DND-41 (cell line): ENCODE measurements at regions not wholly inside any gene's neighbourhood (a gene's known extent, or its start where the extent isn't known, plus 50 kb on each side); places are given as distances from the start of the nearest gene placed in this dataset.
"Not testable (repeated sequence)": the region's sequence is repeated elsewhere in the genome, so short reads cannot be mapped to it uniquely, and the experiment has no call there.

ENCODE experiments used
- ATAC-seq: fragments of 200-7000 bp; cut with Tn5 transposase; 3 replicates; pipeline ENCODE4 v1.9.1; 2021; ENCODE audit warnings: low read depth; ENCODE audit not compliant: insufficient read depth
- DNase-seq: peaks from one replicate; pipeline ENCODE4 v3.0.0-alpha.2; 2020
- H2AFZ ChIP-seq: 2 replicates; pipeline ENCODE4 v1.6.0; 2012; ENCODE audit warnings: low read depth, low read length
- H3K27ac ChIP-seq: 2 replicates; pipeline ENCODE4 v1.5.1; 2012; ENCODE audit warnings: low read length, inconsistent platforms
- H3K27me3 ChIP-seq: fragments of 200-600 bp; sonication (generic); 2 replicates; pipeline ENCODE4 v1.6.0; 2012; ENCODE audit warnings: low read length, mild to moderate bottlenecking, inconsistent platforms; ENCODE audit not compliant: insufficient read depth, poor library complexity
- H3K36me3 ChIP-seq: 2 replicates; pipeline ENCODE4 v1.5.1; 2012; ENCODE audit warnings: low read length, inconsistent platforms; ENCODE audit not compliant: insufficient read depth
- H3K4me1 ChIP-seq: 2 replicates; pipeline ENCODE4 v1.5.1; 2012; ENCODE audit warnings: mild to moderate bottlenecking, low read length; ENCODE audit not compliant: insufficient read depth
- H3K4me2 ChIP-seq: 2 replicates; pipeline ENCODE4 v1.6.0; 2012; ENCODE audit warnings: mild to moderate bottlenecking, moderate library complexity, low read length, inconsistent platforms; ENCODE audit not compliant: insufficient read depth
- H3K4me3 ChIP-seq, 2 experiments: fragments of 200-600 bp in 1 of 2; shearing (Covaris generic) in 1 of 2; 2 replicates each; pipeline ENCODE4 v1.5.1; 2012 to 2016; ENCODE audit warnings: inconsistent platforms in 2 of 2, low read length in 2 of 2, mild to moderate bottlenecking in 2 of 2, low read depth in 1 of 2, moderate library complexity in 1 of 2
- H3K79me2 ChIP-seq: 2 replicates; pipeline ENCODE4 v1.6.0; 2012; ENCODE audit warnings: low read length, inconsistent platforms; ENCODE audit not compliant: insufficient read depth
- H3K9ac ChIP-seq: 2 replicates; pipeline ENCODE4 v1.6.0; 2012; ENCODE audit warnings: low read depth, mild to moderate bottlenecking, inconsistent platforms, low read length, moderate library complexity
- H3K9me3 ChIP-seq: 2 replicates; pipeline ENCODE4 v1.5.1; 2012; ENCODE audit warnings: low read length, moderate library complexity, mild to moderate bottlenecking, inconsistent platforms; ENCODE audit not compliant: insufficient read depth, severe bottlenecking
- H4K20me1 ChIP-seq: 2 replicates; pipeline ENCODE4 v1.6.0; 2012; ENCODE audit warnings: low read length; ENCODE audit not compliant: insufficient read depth
- EZH2 ChIP-seq: IDR thresholded peaks from 3 replicates; pipeline ENCODE4 v1.6.1; 2012; ENCODE audit warnings: borderline replicate concordance, low read depth, mild to moderate bottlenecking, moderate library complexity, low read length, inconsistent platforms; ENCODE audit not compliant: severe bottlenecking
- TF ChIP-seq, protein P1 (sequence below): IDR thresholded peaks from 2 replicates; pipeline ENCODE4 v1.5.1; 2012; ENCODE audit warnings: borderline replicate concordance, low read length, moderate library complexity, mild to moderate bottlenecking; ENCODE audit not compliant: poor library complexity, severe bottlenecking; ENCODE audit errors: extremely low read depth

DNA sequence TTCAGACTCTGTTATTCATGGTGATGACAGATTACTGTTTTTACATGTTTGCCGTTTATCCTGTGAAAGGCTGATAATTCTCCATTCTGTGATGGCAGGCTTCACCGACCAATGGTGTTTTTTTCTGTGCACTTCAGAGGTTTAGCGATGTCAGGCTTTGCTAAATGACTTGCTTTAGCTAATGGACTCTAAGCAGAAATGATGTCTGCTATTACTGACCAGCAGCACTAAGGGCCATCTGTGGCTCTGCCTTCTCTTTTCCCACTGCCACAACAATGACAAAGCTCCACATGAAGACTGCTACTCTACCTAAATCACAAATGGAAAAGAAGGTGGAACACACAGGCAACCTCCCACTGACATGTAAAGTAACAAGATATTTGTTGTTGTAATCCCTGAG lies 68.4 kb upstream of the ALB start:
- no peaks in the 10 kb centered on the region for H4K20me1 ChIP-seq
- no peak overlapping the region for H3K4me3 ChIP-seq
- H3K27me3 ChIP-seq = no peaks in the 10 kb centered on the region
- H3K27ac ChIP-seq = no peak overlapping the region
- DNase-seq (no peak), ATAC-seq (no peak)
- no peak for TF ChIP-seq EZH2
- TF ChIP-seq, protein P1, sequence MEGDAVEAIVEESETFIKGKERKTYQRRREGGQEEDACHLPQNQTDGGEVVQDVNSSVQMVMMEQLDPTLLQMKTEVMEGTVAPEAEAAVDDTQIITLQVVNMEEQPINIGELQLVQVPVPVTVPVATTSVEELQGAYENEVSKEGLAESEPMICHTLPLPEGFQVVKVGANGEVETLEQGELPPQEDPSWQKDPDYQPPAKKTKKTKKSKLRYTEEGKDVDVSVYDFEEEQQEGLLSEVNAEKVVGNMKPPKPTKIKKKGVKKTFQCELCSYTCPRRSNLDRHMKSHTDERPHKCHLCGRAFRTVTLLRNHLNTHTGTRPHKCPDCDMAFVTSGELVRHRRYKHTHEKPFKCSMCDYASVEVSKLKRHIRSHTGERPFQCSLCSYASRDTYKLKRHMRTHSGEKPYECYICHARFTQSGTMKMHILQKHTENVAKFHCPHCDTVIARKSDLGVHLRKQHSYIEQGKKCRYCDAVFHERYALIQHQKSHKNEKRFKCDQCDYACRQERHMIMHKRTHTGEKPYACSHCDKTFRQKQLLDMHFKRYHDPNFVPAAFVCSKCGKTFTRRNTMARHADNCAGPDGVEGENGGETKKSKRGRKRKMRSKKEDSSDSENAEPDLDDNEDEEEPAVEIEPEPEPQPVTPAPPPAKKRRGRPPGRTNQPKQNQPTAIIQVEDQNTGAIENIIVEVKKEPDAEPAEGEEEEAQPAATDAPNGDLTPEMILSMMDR = no peak
- no peaks in the 10 kb centered on the region for H3K36me3 ChIP-seq
- no peaks in the 10 kb centered on the region for H3K4me1 ChIP-seq
- no peak overlapping the region for H2AFZ ChIP-seq
- H3K9ac ChIP-seq = no peak overlapping the region
- H3K9me3 ChIP-seq = peaks cover 2% of the 10 kb centered on the region
- H3K79me2 ChIP-seq = no peaks in the 10 kb centered on the region
- no peak overlapping the region for H3K4me2 ChIP-seq

DNA sequence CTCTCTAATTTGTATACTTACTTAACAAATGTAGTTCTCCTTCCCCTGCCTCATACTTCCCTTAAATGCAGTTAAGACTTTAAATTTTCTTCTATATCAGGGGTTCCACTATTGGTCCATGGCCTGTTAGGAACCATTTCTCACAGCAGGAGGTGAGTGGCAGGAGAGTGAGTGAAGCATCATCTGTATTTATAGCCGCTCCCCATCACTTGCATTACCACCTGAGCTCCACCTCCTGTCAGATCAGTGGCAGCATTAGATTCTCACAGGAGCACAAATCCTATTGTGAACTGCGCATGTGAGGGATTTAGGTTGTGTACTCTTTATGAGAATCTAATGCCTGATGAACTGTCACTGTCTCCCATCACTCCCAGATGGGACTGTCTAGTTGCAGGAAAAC lies 72.1 kb upstream of the ALB start:
- H3K9me3 ChIP-seq, H3K79me2 ChIP-seq, H3K4me2 ChIP-seq, DNase-seq, ATAC-seq, H4K20me1 ChIP-seq, H3K4me3 ChIP-seq, H3K4me1 ChIP-seq, H2AFZ ChIP-seq, H3K27me3 ChIP-seq, H3K27ac ChIP-seq, H3K9ac ChIP-seq, H3K36me3 ChIP-seq: not testable (repeated sequence)

DNA sequence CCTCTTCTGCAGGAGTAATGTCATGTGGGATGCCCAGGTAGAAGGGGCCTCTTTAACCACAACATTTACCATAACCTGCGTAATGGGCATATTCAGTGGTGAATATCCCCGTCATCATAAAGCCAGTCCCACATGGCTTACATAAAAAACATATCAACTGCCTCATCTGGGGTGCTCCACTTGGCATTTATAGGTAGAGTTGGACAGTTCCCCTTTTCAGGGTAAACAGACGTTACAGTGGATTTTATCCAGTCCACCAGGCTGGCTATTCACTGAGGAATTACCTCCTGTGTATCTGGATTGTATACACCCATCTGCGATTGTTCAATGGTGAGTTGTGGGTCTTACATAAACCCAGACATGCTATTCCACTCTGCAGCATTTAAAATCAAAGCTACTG lies 70.7 kb upstream of the ANKRD17 start:
- ATAC-seq (no peak), DNase-seq (no peak)
- H3K27ac ChIP-seq = no peak overlapping the region
- H3K4me3 ChIP-seq = no peak overlapping the region
- no peaks in the 10 kb centered on the region for H3K4me1 ChIP-seq
- H3K36me3 ChIP-seq = no peaks in the 10 kb centered on the region
- H3K79me2 ChIP-seq = no peaks in the 10 kb centered on the region
- no peak overlapping the region for H3K9ac ChIP-seq
- TF ChIP-seq, protein P1 = no peak
- no peaks in the 10 kb centered on the region for H4K20me1 ChIP-seq
- no peak overlapping the region for H2AFZ ChIP-seq
- H3K4me2 ChIP-seq = no peak overlapping the region
- H3K9me3 ChIP-seq = no peaks in the 10 kb centered on the region
- H3K27me3 ChIP-seq = no peaks in the 10 kb centered on the region

DNA sequence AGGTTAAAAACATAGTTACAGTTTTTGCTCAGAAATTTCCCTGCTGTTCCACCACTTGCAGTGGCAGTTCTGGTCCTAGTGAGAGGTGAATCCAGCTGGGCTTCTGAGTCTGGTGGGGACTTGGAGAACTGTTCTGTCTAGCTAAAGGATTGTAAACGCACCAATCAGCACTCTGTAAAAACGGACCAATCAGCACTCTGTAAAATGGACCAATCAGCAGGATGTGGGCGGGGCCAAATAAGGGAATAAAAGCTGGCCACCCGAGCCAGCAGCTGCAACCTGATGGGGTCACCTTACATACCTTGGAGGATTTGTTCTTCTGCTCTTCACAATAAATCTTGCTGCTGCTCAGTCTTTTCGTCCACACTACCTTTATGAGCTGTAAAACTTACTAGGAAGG lies 67.2 kb upstream of the ANKRD17 start:
- DNase-seq, H3K4me3 ChIP-seq, H3K27ac ChIP-seq, H3K9ac ChIP-seq, H4K20me1 ChIP-seq, H3K4me1 ChIP-seq, H2AFZ ChIP-seq, H3K27me3 ChIP-seq, H3K4me2 ChIP-seq, ATAC-seq, H3K9me3 ChIP-seq, H3K36me3 ChIP-seq, H3K79me2 ChIP-seq: not testable (repeated sequence)

DNA sequence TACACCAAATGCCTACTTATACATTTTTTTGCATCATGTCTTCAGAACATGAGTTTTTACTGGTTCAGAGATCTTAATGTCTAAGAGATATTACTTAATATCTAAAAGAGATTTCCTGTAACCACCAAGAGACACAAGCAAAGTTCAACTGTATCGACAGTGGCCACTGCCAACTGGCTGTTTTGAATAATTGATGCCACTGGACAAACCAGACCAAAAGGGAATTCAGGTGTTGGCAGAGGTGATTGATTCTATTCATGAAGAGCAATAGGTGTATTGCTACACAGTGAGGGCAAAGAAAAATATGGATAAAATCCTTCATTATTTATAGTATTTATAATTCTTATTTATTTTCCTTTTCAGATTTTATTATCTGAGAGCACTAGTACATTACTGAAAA lies 58.5 kb upstream of the ANKRD17 start:
- Histone ChIP-seq H3K27me3 (no peaks in the 10 kb centered on the region), H3K4me3 (no peak overlapping the region), H3K9me3 (no peaks in the 10 kb centered on the region), H3K27ac (no peak overlapping the region), H3K4me1 (peaks cover 2% of the 10 kb centered on the region), H3K36me3 (no peaks in the 10 kb centered on the region), H3K79me2 (no peaks in the 10 kb centered on the region), H3K4me2 (no peak overlapping the region), H2AFZ (no peak overlapping the region), H3K9ac (no peak overlapping the region), H4K20me1 (no peaks in the 10 kb centered on the region)
- no peak for TF ChIP-seq EZH2
- TF ChIP-seq, protein P1 = no peak
- ATAC-seq = no peak
- no peak for DNase-seq
